Vagina (tissue), 2 donors: ENCODE measurements at regions not wholly inside any gene's neighbourhood (a gene's known extent, or its start where the extent isn't known, plus 50 kb on each side); places are given as distances from the start of the nearest gene placed in this dataset.

Source experiments
- DNase-seq, 2 donors: peaks; one replicate each; pipeline ENCODE4 v3.0.0-alpha.2; 2017; ENCODE audit errors: extremely low spot score in 2 of 2
- H3K27ac ChIP-seq: fragments of 200-600 bp; sonication (generic); one replicate; pipeline ENCODE4 v1.5.1; 2019
- H3K27me3 ChIP-seq: fragments of 200-600 bp; sonication (generic); one replicate; pipeline ENCODE4 v1.5.1; 2019
- H3K36me3 ChIP-seq, 2 donors: fragments of 200-600 bp; sonication (generic); one replicate each; pipeline ENCODE4 v1.5.1; 2017 to 2019
- H3K4me1 ChIP-seq: fragments of 200-600 bp; sonication (generic); one replicate; pipeline ENCODE4 v1.5.1; 2019
- H3K4me3 ChIP-seq, 2 donors: fragments of 200-600 bp; sonication (generic); 1 replicate in 1 of 2; 2 replicates in 1 of 2; pipeline ENCODE4 v1.5.1; 2016 to 2019
- H3K9me3 ChIP-seq: fragments of 200-600 bp; sonication (generic); one replicate; pipeline ENCODE4 v1.5.1; 2019
- CTCF ChIP-seq, 3 experiments: fragments of 450-650 bp in 2 of 3; fragments of 200-600 bp in 1 of 3; sonication (generic) in 1 of 3; IDR thresholded peaks; one replicate each; pipeline ENCODE4 v1.5.1; 2017 to 2019; ENCODE audit warnings: antibody characterized with exemption in 3 of 3, mild to moderate bottlenecking in 2 of 3, moderate library complexity in 2 of 3
- POLR2A ChIP-seq, 2 donors: fragments of 450-650 bp; IDR thresholded peaks; one replicate each; pipeline ENCODE4 v1.6.1; 2017; ENCODE audit warnings: antibody characterized with exemption in 2 of 2, mild to moderate bottlenecking in 2 of 2, moderate library complexity in 2 of 2
- POLR2AphosphoS5 ChIP-seq, 2 donors: sonication (generic); formaldehyde crosslinking; IDR thresholded peaks; one replicate each; pipeline ENCODE4 v1.9.0; 2017; ENCODE audit warnings: antibody characterized with exemption in 2 of 2, mild to moderate bottlenecking in 2 of 2, low read depth in 1 of 2; ENCODE audit not compliant: insufficient read depth in 1 of 2
- intact Hi-C: fragments of 100-400 bp; cut with DNase I; formaldehyde crosslinking; loops from one replicate; pipeline ENCODE4 v1.15.1; 2023

- Histone ChIP-seq H3K9me3 (no peaks in the 10 kb centered on the region), H3K4me3 (no peak overlapping the region), H3K4me1 (no peaks in the 10 kb centered on the region), H3K36me3 (no peaks in the 10 kb centered on the region), H3K27ac (no peak overlapping the region), H3K27me3 (no peaks in the 10 kb centered on the region)
- DNase-seq: no peak
- no peak for TF ChIP-seq POLR2AphosphoS5 (IDR thresholded peaks at IDR 0.05; ENCODE audit: insufficient read depth in 1 of 2, low read depth in 1 of 2)
- intact Hi-C loops: no loop called here
Observed at GRCh38 chr7:41306486-41306885, 396.4 kb downstream of the INHBA start.

- H3K4me1 ChIP-seq: no peaks in the 10 kb centered on the region
- no peaks in the 10 kb centered on the region for H3K36me3 ChIP-seq
- no peaks in the 10 kb centered on the region for H3K27me3 ChIP-seq
- TF ChIP-seq CTCF (IDR thresholded peaks at IDR 0.05) (no peak), POLR2A (IDR thresholded peaks at IDR 0.05) (no peak), POLR2AphosphoS5 (IDR thresholded peaks at IDR 0.05; ENCODE audit: insufficient read depth in 1 of 2, low read depth in 1 of 2) (no peak)
- no peak overlapping the region for H3K4me3 ChIP-seq
- no peak overlapping the region for H3K27ac ChIP-seq
- intact Hi-C loops: no loop called here
- no peaks in the 10 kb centered on the region for H3K9me3 ChIP-seq
- DNase-seq: no peak
Observed at GRCh38 chr7:41305001-41305400, 397.9 kb downstream of the INHBA start.

- intact Hi-C loops: no loop called here
- no peak for TF ChIP-seq POLR2AphosphoS5 (IDR thresholded peaks at IDR 0.05; ENCODE audit: insufficient read depth in 1 of 2, low read depth in 1 of 2)
- TF ChIP-seq POLR2A (IDR thresholded peaks at IDR 0.05): no peak
- TF ChIP-seq CTCF (IDR thresholded peaks at IDR 0.05): no peak
Observed at GRCh38 chr7:41303709-41304108, 399.2 kb downstream of the INHBA start.

GRCh38 chr7:41298409-41298808 is 404.5 kb downstream of the INHBA start:
- H3K27ac ChIP-seq: no peak overlapping the region
- TF ChIP-seq CTCF (IDR thresholded peaks at IDR 0.05): no peak
- TF ChIP-seq POLR2A (IDR thresholded peaks at IDR 0.05): no peak
- no peak for TF ChIP-seq POLR2AphosphoS5 (IDR thresholded peaks at IDR 0.05; ENCODE audit: insufficient read depth in 1 of 2, low read depth in 1 of 2)
- no peaks in the 10 kb centered on the region for H3K4me1 ChIP-seq
- H3K27me3 ChIP-seq: no peaks in the 10 kb centered on the region
- no peaks in the 10 kb centered on the region for H3K36me3 ChIP-seq
- DNase-seq: no peak
- no peak overlapping the region for H3K4me3 ChIP-seq
- H3K9me3 ChIP-seq: no peaks in the 10 kb centered on the region
- intact Hi-C loops: no loop called here

More at GRCh38 chr7:41303709-41304108, 399.2 kb downstream of the INHBA start:
- Histone ChIP-seq H3K27me3 (no peaks in the 10 kb centered on the region), H3K36me3 (no peaks in the 10 kb centered on the region), H3K4me3 (no peak overlapping the region), H3K4me1 (no peaks in the 10 kb centered on the region), H3K27ac (no peak overlapping the region), H3K9me3 (no peaks in the 10 kb centered on the region)
- no peak for DNase-seq

- no peak overlapping the region for H3K27ac ChIP-seq
- no peaks in the 10 kb centered on the region for H3K9me3 ChIP-seq
- no peaks in the 10 kb centered on the region for H3K27me3 ChIP-seq
- DNase-seq: no peak
- intact Hi-C loops: no loop called here
- no peaks in the 10 kb centered on the region for H3K4me1 ChIP-seq
- no peak overlapping the region for H3K4me3 ChIP-seq
- no peak for TF ChIP-seq POLR2AphosphoS5 (IDR thresholded peaks at IDR 0.05; ENCODE audit: insufficient read depth in 1 of 2, low read depth in 1 of 2)
- TF ChIP-seq POLR2A (IDR thresholded peaks at IDR 0.05): no peak
- no peak for TF ChIP-seq CTCF (IDR thresholded peaks at IDR 0.05)
- H3K36me3 ChIP-seq: no peaks in the 10 kb centered on the region
Observed at GRCh38 chr7:41297166-41297565, 405.7 kb downstream of the INHBA start.

- intact Hi-C loops: no loop called here
- Histone ChIP-seq H3K27ac (no peak overlapping the region), H3K4me3 (no peak overlapping the region), H3K4me1 (no peaks in the 10 kb centered on the region), H3K9me3 (no peaks in the 10 kb centered on the region), H3K27me3 (no peaks in the 10 kb centered on the region), H3K36me3 (no peaks in the 10 kb centered on the region)
- no peak for DNase-seq
- TF ChIP-seq CTCF (IDR thresholded peaks at IDR 0.05): no peak
- TF ChIP-seq POLR2AphosphoS5 (IDR thresholded peaks at IDR 0.05; ENCODE audit: insufficient read depth in 1 of 2, low read depth in 1 of 2): no peak
- no peak for TF ChIP-seq POLR2A (IDR thresholded peaks at IDR 0.05)
Observed at GRCh38 chr7:41295455-41295815, 407.5 kb downstream of the INHBA start.
